NCI-H146 treated with DMSO at 0.1 percent for 48 hours (cell line): ENCODE measurements at regions not wholly inside any gene's neighbourhood (a gene's known extent, or its start where the extent isn't known, plus 50 kb on each side); places are given as distances from the start of the nearest gene placed in this dataset.
A peak's percentile ranks its signal among the peaks of the same experiment; 100 is the strongest.
"Not testable (repeated sequence)": the region's sequence is repeated elsewhere in the genome, so short reads cannot be mapped to it uniquely, and the experiment has no call there.

Source experiments
- DNase-seq: peaks from one replicate; lab custom pipeline; 2025; ENCODE audit not compliant: unreplicated experiment; lab: John Stamatoyannopoulos, UW

- DNase-seq, result no peak
These were observed 130.9 kb upstream of the RAB4A start for GRCh38 chr1:229140119-229140396.

GRCh38 chr1:229141271-229141670 lies 129.6 kb upstream of the RAB4A start:
- no peak for DNase-seq

GRCh38 chr1:229141689-229142377 lies 129.1 kb upstream of the RAB4A start:
- no peak for DNase-seq

- no peak for DNase-seq
These were observed 128.4 kb upstream of the RAB4A start for GRCh38 chr1:229142471-229142870.

GRCh38 chr1:229146647-229147046 lies 124.3 kb upstream of the RAB4A start:
- DNase-seq, result no peak

- DNase-seq, result no peak
These were observed 123.8 kb upstream of the RAB4A start for GRCh38 chr1:229147072-229147471.

- peak; percentile 85 for DNase-seq
These were observed 122.8 kb upstream of the RAB4A start for GRCh38 chr1:229148041-229148671.

GRCh38 chr1:229148743-229149142 lies 122.2 kb upstream of the RAB4A start:
- DNase-seq, result no peak

GRCh38 chr1:229149435-229149834 lies 121.5 kb upstream of the RAB4A start:
- DNase-seq, result no peak

- no peak for DNase-seq
These were observed 120.4 kb upstream of the RAB4A start for GRCh38 chr1:229150518-229150917.

GRCh38 chr1:229151412-229151811 lies 119.5 kb upstream of the RAB4A start:
- not testable (repeated sequence) for DNase-seq

- no peak for DNase-seq
These were observed 118.6 kb upstream of the RAB4A start for GRCh38 chr1:229152311-229152710.

- no peak for DNase-seq
These were observed 116.9 kb upstream of the RAB4A start for GRCh38 chr1:229153955-229154548.

- no peak for DNase-seq
These were observed 116.1 kb upstream of the RAB4A start for GRCh38 chr1:229154811-229155210.

- DNase-seq, result no peak
These were observed 115.4 kb upstream of the RAB4A start for GRCh38 chr1:229155472-229155871.

- DNase-seq, result no peak
These were observed 114.0 kb upstream of the RAB4A start for GRCh38 chr1:229156872-229157271.

GRCh38 chr1:229157480-229157879 lies 113.4 kb upstream of the RAB4A start:
- DNase-seq, result no peak

- DNase-seq, result no peak
These were observed 112.5 kb upstream of the RAB4A start for GRCh38 chr1:229158341-229158921.

- no peak for DNase-seq
These were observed 112.0 kb upstream of the RAB4A start for GRCh38 chr1:229158927-229159326.

- no peak for DNase-seq
These were observed 111.0 kb upstream of the RAB4A start for GRCh38 chr1:229159668-229160544.

GRCh38 chr1:229161740-229162139 lies 109.2 kb upstream of the RAB4A start:
- no peak for DNase-seq
